ENCODE measurements at regions not wholly inside any gene's neighbourhood (a gene's known extent, or its start where the extent isn't known, plus 50 kb on each side); places are given as distances from the start of the nearest gene placed in this dataset.

- TF ChIP-seq, protein P1, sequence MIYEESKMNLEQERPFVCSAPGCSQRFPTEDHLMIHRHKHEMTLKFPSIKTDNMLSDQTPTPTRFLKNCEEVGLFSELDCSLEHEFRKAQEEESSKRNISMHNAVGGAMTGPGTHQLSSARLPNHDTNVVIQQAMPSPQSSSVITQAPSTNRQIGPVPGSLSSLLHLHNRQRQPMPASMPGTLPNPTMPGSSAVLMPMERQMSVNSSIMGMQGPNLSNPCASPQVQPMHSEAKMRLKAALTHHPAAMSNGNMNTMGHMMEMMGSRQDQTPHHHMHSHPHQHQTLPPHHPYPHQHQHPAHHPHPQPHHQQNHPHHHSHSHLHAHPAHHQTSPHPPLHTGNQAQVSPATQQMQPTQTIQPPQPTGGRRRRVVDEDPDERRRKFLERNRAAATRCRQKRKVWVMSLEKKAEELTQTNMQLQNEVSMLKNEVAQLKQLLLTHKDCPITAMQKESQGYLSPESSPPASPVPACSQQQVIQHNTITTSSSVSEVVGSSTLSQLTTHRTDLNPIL (CRISPR knock-in tag; IDR thresholded peaks at IDR 0.05; ENCODE audit: low read depth) = no peak
- TF ChIP-seq ZNF8 (CRISPR knock-in tag; IDR thresholded peaks at IDR 0.05) (no peak), PATZ1 (CRISPR knock-in tag; IDR thresholded peaks at IDR 0.05; ENCODE audit: borderline replicate concordance) (no peak), TOX (CRISPR knock-in tag; IDR thresholded peaks at IDR 0.05; ENCODE audit: borderline replicate concordance) (no peak), TCF4 (CRISPR knock-in tag; IDR thresholded peaks at IDR 0.05; ENCODE audit: borderline replicate concordance) (no peak), ZFP3 (CRISPR knock-in tag; IDR thresholded peaks at IDR 0.05) (no peak), CSRNP3 (CRISPR knock-in tag; IDR thresholded peaks at IDR 0.05) (no peak), SNAI2 (CRISPR knock-in tag; IDR thresholded peaks at IDR 0.05) (no peak)
Measured at GRCh38 chr1:63069214-63069613, 253.2 kb upstream of the FOXD3 start (continued).

- peak; percentile 51; the same call in 2 of the 3 replicates for ATAC-seq
- TF ChIP-seq, protein P1 (CRISPR knock-in tag; IDR thresholded peaks at IDR 0.05; ENCODE audit: low read depth) = no peak
- TF ChIP-seq SNAI2 (CRISPR knock-in tag; IDR thresholded peaks at IDR 0.05) = no peak
- TF ChIP-seq BACH2 (CRISPR knock-in tag; IDR thresholded peaks at IDR 0.05; ENCODE audit: borderline replicate concordance) = no peak
- no peak for TF ChIP-seq ARNTL (CRISPR knock-in tag; IDR thresholded peaks at IDR 0.05; ENCODE audit: borderline replicate concordance, low read depth)
- no peak for TF ChIP-seq TCF4 (CRISPR knock-in tag; IDR thresholded peaks at IDR 0.05; ENCODE audit: borderline replicate concordance)
- no peak for TF ChIP-seq ZFP3 (CRISPR knock-in tag; IDR thresholded peaks at IDR 0.05)
- TF ChIP-seq CSRNP3 (CRISPR knock-in tag; IDR thresholded peaks at IDR 0.05) = no peak
- TF ChIP-seq GLIS3 (CRISPR knock-in tag; IDR thresholded peaks at IDR 0.05) = no peak
- TF ChIP-seq, protein P2, sequence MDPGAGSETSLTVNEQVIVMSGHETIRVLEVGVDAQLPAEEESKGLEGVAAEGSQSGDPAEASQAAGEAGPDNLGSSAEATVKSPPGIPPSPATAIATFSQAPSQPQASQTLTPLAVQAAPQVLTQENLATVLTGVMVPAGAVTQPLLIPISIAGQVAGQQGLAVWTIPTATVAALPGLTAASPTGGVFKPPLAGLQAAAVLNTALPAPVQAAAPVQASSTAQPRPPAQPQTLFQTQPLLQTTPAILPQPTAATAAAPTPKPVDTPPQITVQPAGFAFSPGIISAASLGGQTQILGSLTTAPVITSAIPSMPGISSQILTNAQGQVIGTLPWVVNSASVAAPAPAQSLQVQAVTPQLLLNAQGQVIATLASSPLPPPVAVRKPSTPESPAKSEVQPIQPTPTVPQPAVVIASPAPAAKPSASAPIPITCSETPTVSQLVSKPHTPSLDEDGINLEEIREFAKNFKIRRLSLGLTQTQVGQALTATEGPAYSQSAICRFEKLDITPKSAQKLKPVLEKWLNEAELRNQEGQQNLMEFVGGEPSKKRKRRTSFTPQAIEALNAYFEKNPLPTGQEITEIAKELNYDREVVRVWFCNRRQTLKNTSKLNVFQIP (CRISPR knock-in tag; IDR thresholded peaks at IDR 0.05; ENCODE audit: borderline replicate concordance, low read depth) = no peak
- TF ChIP-seq RARB (CRISPR knock-in tag; IDR thresholded peaks at IDR 0.05) = no peak
- no peak for TF ChIP-seq ZC3H10 (CRISPR knock-in tag; IDR thresholded peaks at IDR 0.05)
- TF ChIP-seq CSDC2 (CRISPR knock-in tag; IDR thresholded peaks at IDR 0.05) = no peak
- no peak for TF ChIP-seq ISL1 (CRISPR knock-in tag; IDR thresholded peaks at IDR 0.05)
- TF ChIP-seq PPARA (CRISPR knock-in tag; IDR thresholded peaks at IDR 0.05; ENCODE audit: borderline replicate concordance) = no peak
- TF ChIP-seq PATZ1 (CRISPR knock-in tag; IDR thresholded peaks at IDR 0.05; ENCODE audit: borderline replicate concordance) = no peak
- TF ChIP-seq OSR1 (CRISPR knock-in tag; IDR thresholded peaks at IDR 0.05) = no peak
- TF ChIP-seq ZFP30 (CRISPR knock-in tag; IDR thresholded peaks at IDR 0.05) = no peak
- TF ChIP-seq, protein P3, sequence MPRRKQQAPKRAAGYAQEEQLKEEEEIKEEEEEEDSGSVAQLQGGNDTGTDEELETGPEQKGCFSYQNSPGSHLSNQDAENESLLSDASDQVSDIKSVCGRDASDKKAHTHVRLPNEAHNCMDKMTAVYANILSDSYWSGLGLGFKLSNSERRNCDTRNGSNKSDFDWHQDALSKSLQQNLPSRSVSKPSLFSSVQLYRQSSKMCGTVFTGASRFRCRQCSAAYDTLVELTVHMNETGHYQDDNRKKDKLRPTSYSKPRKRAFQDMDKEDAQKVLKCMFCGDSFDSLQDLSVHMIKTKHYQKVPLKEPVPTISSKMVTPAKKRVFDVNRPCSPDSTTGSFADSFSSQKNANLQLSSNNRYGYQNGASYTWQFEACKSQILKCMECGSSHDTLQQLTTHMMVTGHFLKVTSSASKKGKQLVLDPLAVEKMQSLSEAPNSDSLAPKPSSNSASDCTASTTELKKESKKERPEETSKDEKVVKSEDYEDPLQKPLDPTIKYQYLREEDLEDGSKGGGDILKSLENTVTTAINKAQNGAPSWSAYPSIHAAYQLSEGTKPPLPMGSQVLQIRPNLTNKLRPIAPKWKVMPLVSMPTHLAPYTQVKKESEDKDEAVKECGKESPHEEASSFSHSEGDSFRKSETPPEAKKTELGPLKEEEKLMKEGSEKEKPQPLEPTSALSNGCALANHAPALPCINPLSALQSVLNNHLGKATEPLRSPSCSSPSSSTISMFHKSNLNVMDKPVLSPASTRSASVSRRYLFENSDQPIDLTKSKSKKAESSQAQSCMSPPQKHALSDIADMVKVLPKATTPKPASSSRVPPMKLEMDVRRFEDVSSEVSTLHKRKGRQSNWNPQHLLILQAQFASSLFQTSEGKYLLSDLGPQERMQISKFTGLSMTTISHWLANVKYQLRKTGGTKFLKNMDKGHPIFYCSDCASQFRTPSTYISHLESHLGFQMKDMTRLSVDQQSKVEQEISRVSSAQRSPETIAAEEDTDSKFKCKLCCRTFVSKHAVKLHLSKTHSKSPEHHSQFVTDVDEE (CRISPR knock-in tag; IDR thresholded peaks at IDR 0.05) = no peak
Measured at GRCh38 chr1:63073309-63074306, 248.8 kb upstream of the FOXD3 start.
